Parathyroid adenoma (tissue), 2 donors: ENCODE measurements at regions not wholly inside any gene's neighbourhood (a gene's known extent, or its start where the extent isn't known, plus 50 kb on each side); places are given as distances from the start of the nearest gene placed in this dataset.

Experiments used
- H2AFZ ChIP-seq: fragments of 300-600 bp; sonication (generic); one replicate; pipeline ENCODE4 v1.7.0; 2017; ENCODE audit warnings: antibody characterized with exemption, mild to moderate bottlenecking
- H3K27ac ChIP-seq: fragments of 300-600 bp; sonication (generic); one replicate; pipeline ENCODE4 v1.7.0; 2017
- H3K27me3 ChIP-seq: fragments of 300-600 bp; sonication (generic); one replicate; pipeline ENCODE4 v1.7.0; 2017; ENCODE audit warnings: low read length; ENCODE audit not compliant: control insufficient read depth, insufficient read depth
- H3K36me3 ChIP-seq: fragments of 300-600 bp; sonication (generic); one replicate; pipeline ENCODE4 v1.7.0; 2017; ENCODE audit warnings: low read length; ENCODE audit not compliant: control insufficient read depth, insufficient read depth
- H3K4me1 ChIP-seq: fragments of 300-600 bp; sonication (generic); one replicate; pipeline ENCODE4 v1.7.0; 2017; ENCODE audit warnings: control low read depth
- H3K4me2 ChIP-seq: fragments of 300-600 bp; sonication (generic); one replicate; pipeline ENCODE4 v1.7.0; 2017; ENCODE audit warnings: low read length
- H3K4me3 ChIP-seq: fragments of 300-600 bp; sonication (generic); one replicate; pipeline ENCODE4 v1.7.0; 2017; ENCODE audit warnings: low read depth, low read length
- H3K79me2 ChIP-seq: fragments of 300-600 bp; sonication (generic); one replicate; pipeline ENCODE4 v1.7.0; 2017; ENCODE audit warnings: control low read depth
- H3K9ac ChIP-seq: fragments of 300-600 bp; sonication (generic); one replicate; pipeline ENCODE4 v1.7.0; 2017; ENCODE audit warnings: mild to moderate bottlenecking
- H3K9me3 ChIP-seq: fragments of 300-600 bp; sonication (generic); one replicate; pipeline ENCODE4 v1.7.0; 2017; ENCODE audit warnings: low read length; ENCODE audit not compliant: control insufficient read depth
- TF ChIP-seq, protein P1 (sequence below): fragments of 300-600 bp; sonication (generic); IDR thresholded peaks from one replicate; pipeline ENCODE4 v1.7.0; 2017; ENCODE audit warnings: antibody characterized with exemption, mild to moderate bottlenecking
- donor health status: primary hyperparathyroidism.

DNA sequence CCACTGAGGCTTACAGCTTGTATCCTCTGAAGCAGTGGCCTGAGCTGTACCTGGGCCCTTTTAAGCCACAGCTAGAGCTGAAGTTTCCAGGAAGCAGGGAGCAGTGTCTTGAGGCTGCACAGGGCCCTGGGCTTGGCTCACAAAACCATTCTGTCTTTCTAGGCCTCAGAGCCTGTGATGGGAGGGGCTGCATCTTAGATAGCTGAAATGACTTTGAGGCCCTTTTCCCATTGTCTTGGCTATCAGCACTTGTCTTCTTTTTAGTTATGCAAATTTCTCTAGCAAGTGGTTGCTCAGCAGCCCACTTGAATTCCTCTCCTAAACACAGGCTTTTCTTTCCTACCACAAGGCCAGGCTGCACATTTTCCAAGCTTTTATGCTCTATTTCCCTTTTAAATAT is 864.2 kb downstream of the REEP3 start:
- Histone ChIP-seq H3K9me3 (no peaks in the 10 kb centered on the region), H3K27me3 (no peaks in the 10 kb centered on the region), H3K36me3 (no peaks in the 10 kb centered on the region), H2AFZ (no peak overlapping the region), H3K27ac (no peak overlapping the region), H3K4me3 (no peak overlapping the region), H3K4me1 (no peaks in the 10 kb centered on the region), H3K4me2 (no peak overlapping the region), H3K79me2 (no peaks in the 10 kb centered on the region), H3K9ac (no peak overlapping the region)
- TF ChIP-seq, protein P1, sequence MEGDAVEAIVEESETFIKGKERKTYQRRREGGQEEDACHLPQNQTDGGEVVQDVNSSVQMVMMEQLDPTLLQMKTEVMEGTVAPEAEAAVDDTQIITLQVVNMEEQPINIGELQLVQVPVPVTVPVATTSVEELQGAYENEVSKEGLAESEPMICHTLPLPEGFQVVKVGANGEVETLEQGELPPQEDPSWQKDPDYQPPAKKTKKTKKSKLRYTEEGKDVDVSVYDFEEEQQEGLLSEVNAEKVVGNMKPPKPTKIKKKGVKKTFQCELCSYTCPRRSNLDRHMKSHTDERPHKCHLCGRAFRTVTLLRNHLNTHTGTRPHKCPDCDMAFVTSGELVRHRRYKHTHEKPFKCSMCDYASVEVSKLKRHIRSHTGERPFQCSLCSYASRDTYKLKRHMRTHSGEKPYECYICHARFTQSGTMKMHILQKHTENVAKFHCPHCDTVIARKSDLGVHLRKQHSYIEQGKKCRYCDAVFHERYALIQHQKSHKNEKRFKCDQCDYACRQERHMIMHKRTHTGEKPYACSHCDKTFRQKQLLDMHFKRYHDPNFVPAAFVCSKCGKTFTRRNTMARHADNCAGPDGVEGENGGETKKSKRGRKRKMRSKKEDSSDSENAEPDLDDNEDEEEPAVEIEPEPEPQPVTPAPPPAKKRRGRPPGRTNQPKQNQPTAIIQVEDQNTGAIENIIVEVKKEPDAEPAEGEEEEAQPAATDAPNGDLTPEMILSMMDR: no peak

DNA sequence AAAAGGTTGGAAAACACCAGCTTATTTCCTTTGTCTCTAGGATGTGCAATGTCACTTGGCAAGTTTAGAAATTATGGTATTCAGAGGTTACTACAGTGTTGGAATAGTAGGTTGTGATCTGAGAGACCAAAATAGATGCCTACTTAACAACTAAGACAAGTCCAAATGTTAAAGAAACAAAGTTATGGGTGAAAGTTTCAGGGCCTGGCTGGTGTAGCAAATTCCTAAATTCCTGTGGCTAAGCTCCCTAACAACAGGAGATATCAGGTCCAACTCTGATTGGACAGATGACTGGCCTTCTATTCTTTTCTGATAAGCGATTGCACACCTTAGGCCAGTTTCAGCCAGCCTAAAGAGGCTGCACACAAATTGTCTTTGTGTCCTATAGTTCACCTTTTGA is 873.5 kb downstream of the REEP3 start:
- Histone ChIP-seq H3K36me3 (no peaks in the 10 kb centered on the region), H3K4me2 (no peak overlapping the region), H3K27me3 (no peaks in the 10 kb centered on the region), H3K79me2 (no peaks in the 10 kb centered on the region), H3K9ac (no peak overlapping the region), H3K27ac (no peak overlapping the region), H3K4me1 (no peaks in the 10 kb centered on the region), H3K4me3 (no peak overlapping the region), H2AFZ (no peak overlapping the region), H3K9me3 (no peaks in the 10 kb centered on the region)
- TF ChIP-seq, protein P1: no peak

GRCh38 chr10:64396105-64396708 is 875.0 kb downstream of the REEP3 start:
- H3K27me3 ChIP-seq: no peaks in the 10 kb centered on the region
- no peak overlapping the region for H3K27ac ChIP-seq
- no peak overlapping the region for H3K9ac ChIP-seq
- TF ChIP-seq, protein P1: no peak
- no peak overlapping the region for H3K4me3 ChIP-seq
- no peak overlapping the region for H2AFZ ChIP-seq
- H3K4me2 ChIP-seq: no peak overlapping the region
- no peaks in the 10 kb centered on the region for H3K36me3 ChIP-seq
- no peaks in the 10 kb centered on the region for H3K79me2 ChIP-seq
- no peaks in the 10 kb centered on the region for H3K9me3 ChIP-seq
- H3K4me1 ChIP-seq: no peaks in the 10 kb centered on the region

- no peak overlapping the region for H3K4me2 ChIP-seq
- no peaks in the 10 kb centered on the region for H3K4me1 ChIP-seq
- TF ChIP-seq, protein P1: no peak
- no peaks in the 10 kb centered on the region for H3K9me3 ChIP-seq
- no peaks in the 10 kb centered on the region for H3K79me2 ChIP-seq
- no peak overlapping the region for H3K9ac ChIP-seq
- no peaks in the 10 kb centered on the region for H3K27me3 ChIP-seq
- H3K36me3 ChIP-seq: no peaks in the 10 kb centered on the region
- no peak overlapping the region for H3K4me3 ChIP-seq
- no peak overlapping the region for H2AFZ ChIP-seq
- no peak overlapping the region for H3K27ac ChIP-seq
Measured at GRCh38 chr10:64397125-64397524, 875.9 kb downstream of the REEP3 start.
